ENCODE measurements at regions not wholly inside any gene's neighbourhood (a gene's known extent, or its start where the extent isn't known, plus 50 kb on each side); places are given as distances from the start of the nearest gene placed in this dataset.
"Not testable (repeated sequence)": the region's sequence is repeated elsewhere in the genome, so short reads cannot be mapped to it uniquely, and the experiment has no call there.

DNA sequence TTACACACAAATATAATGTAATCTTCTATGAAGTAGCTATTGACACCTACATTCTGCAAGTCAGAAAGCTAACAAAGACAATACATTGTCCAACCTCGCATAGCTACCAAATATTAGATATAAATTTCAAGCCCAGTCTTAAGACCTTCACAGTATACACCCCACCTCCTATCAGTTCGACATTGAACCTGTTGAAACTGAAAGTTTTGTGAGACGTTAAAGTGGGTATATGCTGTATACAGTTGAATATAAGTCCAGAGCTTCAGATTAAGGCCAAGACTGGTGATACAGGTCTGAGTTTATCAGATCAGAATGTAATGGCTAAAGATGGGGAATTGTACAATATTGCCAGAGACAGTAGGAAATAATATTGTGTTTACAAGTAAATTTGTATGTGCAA, 489.3 kb upstream of the RORB start:
- DNase-seq (ENCODE audit: low spot score), result no peak

DNA sequence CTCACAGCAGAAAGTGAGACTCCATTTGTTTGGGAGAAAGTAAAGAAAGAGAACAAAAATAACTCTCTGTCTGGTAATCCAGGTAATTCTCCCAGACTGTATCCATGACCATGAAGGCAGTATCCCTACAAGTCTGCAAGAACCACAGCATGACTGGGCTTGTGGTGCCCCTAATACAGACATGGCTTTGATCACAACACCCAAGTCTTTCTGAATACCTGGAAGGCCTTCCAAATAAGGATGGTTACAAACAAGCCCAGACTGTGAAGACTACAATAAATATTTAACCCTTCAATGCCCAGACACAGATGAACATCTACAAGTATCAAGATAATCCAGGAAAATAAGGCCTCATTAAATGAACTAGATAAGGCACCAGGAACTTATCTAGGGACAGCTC, 481.1 kb upstream of the RORB start:
- no peak for DNase-seq (ENCODE audit: low spot score)

DNA sequence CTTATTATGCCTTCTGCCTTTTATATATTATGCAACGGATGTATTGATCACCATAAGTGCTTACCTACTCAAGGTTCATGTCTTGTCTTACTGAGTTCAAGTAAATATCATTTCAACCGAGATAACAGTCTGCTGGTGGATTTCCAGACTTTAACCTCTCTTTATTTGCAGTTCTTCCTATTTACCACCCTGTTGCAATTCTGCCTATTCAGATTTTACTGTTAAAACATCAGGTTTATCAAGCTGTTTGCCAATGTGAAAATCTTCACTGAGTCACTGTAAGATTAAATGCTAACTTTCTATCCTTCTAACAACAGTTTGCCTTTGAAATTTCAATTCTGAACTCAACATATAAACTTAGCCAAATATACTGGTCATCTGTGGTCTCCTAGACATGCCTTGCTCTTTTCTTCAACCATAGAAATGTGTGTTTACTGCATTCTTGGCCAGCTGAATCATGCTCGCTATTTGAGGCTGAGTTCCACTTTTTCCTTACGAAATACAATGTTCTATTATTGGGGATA, 471.7 kb upstream of the RORB start:
- no peak for DNase-seq (ENCODE audit: low spot score)

DNA sequence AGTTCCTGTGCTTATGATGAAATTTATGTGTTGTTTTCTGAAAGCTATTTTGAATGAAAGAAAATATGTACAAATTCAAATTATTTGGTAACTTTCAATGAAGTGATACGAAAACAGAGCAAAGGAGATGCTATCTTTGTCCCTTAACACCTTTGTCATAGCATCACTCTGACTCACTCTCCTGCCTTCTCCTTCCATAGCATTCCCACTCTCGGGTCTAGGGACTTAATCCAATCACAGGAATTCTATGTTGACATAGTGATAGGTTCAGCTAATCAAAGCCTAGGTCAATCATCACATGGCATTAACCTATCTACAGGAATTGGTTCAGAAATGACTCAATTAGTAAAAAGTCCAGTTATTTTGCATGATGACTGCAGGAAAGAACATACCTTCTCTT, 464.7 kb upstream of the RORB start:
- no peak for DNase-seq (ENCODE audit: low spot score)

DNA sequence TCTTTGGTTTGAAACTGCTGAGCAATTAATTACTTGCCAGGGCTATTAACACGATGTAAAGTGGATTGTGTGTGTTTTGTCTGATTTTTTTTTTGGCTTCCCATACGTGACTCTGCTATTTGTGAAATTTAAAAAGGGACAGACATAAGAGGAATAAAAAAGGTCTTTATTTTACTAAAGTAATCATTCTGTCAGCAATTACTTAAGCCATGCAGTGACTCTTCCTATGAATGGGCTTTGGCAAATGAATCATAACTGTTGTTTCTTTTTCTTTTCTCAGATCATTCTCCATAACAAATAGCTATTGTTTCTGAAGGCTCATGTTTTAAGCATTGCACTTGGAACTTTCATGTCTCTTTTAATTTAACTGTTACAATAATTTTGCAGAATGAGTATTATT, 461.3 kb upstream of the RORB start:
- DNase-seq (ENCODE audit: low spot score), result peak; percentile 52

DNA sequence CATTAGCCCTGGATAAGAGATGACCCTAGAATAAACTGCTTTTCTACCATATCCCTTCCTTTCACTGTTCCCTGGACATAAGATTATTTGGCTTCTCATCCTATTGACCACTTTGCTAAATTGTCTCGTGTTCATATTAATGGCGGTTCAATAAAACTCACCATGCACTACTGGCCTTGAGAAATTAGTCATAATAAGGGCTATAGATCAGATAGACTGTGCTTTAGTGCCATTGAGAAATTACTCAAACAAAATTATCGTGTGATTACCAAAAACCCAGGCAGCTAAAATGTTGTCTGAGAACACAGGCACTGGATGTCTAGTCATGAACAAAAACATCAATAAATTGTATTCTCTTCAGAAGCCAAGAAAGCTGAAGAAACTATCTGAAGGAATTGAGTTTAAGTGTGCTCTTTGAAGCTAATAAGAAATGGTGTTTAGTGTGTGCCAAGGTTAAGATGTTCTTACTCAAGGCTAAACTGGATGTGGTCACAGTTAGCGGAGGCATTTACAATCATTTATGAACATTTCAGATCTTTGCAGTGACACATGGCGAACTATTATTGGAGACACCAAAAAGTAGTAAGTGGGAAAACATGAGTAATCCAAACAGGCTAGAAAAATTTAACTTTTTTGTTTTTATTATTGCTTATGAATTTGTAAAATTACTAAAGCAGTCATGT, 460.4 kb upstream of the RORB start:
- DNase-seq (ENCODE audit: low spot score), result no peak

DNA sequence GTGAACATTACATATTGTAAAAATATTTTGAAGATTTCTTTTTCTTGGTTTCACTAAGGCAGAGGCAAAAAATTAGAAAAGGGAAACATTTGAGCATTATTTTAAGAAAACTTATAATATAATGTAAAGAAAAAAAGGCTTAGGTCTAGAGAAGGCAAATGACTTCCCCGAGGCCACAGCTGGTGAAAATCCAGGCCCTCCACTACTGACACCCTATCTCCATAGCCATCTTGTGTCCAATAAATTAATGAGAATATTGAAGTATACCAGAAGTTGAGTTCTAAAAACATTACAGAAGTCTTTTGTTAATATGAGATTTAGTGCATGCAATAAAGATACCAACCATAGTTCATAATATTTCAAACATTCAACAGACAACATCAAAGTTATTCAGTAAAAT, 459.9 kb upstream of the RORB start:
- no peak for DNase-seq (ENCODE audit: low spot score)

DNA sequence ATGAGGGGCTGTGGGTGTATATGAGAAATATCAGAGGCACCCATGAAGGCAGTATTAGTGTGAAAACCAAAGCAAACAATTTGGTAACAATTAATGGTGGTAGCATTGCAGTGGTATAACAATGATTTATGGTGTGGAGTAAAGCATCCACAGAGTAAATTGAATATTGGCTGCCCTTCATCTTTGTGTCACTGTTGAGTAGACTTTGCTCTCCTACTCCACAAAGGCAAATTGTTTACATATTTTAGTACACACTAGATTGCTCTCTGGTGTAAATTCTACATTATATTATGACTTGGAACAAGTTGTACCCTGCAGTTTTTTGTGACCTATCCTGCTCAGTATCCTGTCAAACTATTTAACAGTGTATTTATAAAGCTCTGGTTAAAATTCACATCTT, 455.5 kb upstream of the RORB start:
- no peak for DNase-seq (ENCODE audit: low spot score)

DNA sequence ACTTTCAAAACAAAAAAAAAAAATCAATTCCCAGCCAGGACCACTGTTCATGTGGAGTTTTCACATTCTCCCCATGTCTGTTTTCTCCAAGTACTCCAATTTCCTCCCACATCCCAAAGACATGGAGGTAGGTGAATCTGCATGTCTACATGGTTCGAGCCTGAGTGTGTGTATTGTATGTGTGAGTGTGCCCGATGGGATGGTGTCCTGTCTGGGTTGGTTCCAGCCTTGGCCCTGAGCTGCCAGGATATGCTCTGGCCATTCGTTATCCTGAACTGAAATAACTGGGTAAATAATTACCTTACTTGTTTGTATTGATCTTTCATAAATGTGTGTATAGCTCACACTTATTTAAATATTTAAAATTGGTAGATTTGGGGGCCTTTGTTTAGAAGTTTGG, 452.3 kb upstream of the RORB start:
- DNase-seq (ENCODE audit: low spot score), result no peak

DNA sequence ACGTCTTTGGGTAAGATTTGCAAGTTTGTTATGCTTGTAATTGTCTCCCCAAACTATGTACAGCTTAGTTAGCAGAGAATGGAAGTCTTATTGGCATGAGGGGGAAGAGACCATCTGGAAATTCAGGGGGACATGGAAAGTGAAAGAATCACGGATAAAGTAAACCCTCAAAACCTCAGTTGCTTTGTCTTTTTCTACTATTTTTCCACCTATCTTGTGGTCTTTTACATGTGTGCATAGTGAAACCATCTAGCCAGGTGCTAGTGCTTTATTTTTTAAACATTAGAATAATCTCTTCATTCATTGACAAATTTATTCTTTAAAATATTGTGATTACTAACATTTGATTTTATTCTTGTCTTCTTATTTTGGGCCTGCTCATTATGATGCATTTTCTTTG, 441.1 kb upstream of the RORB start:
- DNase-seq (ENCODE audit: low spot score), result no peak

DNA sequence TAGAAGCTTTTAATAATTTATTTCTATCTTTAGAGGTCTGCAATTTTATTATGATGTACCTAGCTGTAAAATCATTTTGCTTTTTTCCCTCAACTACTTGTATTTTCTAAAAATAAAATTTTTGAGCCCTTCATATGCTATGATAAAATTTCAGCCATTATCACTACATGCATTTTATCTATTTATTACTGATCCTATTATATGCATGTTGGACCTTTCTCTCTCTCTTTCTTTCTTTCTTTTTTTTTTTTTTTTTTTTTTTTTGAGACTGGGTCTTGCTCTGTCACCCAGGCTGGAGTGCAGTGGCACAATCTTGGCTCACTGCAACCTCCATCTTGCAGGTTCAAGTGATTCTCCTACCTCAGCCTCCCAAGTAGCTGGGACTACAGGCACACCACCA, 440.1 kb upstream of the RORB start:
- not testable (repeated sequence) for DNase-seq (ENCODE audit: low spot score)

DNA sequence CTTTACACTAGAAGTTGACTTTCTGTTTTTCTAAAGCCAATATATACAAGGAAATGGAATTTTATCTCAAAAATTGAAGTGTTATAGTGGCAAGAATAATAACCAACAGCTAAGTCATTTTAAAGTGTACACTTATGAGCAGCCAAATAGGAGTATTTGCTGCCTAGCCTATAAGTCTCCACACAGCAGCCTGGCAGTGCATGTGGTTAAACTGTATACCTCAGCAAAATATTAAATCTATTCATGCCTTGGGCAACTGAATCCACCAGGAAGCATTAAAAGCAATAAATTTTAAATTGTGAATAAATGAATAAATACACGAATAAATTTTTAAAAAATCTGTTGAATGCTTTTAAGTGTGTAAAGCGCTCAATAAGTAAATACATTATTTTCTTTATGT, 432.4 kb upstream of the RORB start:
- DNase-seq (ENCODE audit: low spot score), result no peak

DNA sequence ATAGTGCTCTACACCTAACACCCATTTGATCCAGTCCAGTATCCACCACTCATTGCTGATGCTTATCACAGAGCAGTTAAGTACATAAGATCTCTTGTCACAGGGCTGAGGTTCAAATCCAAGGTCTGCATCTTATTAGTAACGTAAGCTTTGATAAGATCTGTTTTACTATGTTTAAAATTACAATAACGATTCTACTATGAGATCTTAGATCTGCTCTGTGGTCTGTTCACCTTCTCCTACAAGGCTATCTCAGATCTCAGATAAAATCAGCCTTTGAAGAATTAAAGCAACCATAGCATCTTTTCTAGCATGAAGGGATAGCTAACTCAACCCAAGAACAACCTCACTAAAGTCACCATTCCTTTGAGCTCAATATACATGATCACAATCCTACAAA, 431.0 kb upstream of the RORB start:
- no peak for DNase-seq (ENCODE audit: low spot score)

DNA sequence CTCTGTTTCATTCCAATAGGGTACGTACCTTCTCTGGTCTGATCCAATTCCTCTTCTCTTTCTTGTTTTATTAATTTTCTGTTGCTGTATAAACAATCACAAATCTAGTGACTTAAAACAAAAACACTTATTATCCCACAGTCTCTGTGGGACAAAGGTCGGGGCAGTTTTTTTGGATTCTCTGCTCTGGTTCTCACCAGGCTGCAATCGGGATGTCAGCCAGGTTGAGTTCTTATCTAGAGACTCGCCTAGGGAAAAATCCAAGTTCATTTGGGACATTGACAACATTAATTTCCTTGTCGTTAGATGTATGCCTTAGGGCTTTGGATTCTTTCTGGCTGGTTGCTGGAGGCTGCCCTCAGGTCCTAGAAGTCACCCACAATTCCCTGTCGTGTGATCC, 430.5 kb upstream of the RORB start:
- DNase-seq (ENCODE audit: low spot score), result no peak

DNA sequence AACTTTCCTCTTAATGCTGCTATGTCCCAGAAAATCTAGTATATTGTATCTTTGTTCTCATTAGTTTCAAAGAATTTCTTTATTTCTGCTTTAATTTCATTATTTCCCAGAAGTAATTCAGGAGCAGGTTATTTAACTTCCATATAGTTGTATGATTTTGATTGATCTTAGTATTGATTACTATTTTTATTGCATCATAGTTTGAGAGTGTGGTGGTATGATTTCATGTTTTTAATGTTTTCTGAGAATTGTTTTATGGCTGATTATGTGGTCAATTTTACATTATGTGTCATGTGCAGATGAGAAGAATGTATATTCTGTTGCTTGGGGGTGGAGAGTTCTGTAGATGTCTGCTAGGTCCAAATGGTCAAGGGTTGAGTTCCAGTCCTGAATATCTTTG, 425.6 kb upstream of the RORB start:
- no peak for DNase-seq (ENCODE audit: low spot score)

DNA sequence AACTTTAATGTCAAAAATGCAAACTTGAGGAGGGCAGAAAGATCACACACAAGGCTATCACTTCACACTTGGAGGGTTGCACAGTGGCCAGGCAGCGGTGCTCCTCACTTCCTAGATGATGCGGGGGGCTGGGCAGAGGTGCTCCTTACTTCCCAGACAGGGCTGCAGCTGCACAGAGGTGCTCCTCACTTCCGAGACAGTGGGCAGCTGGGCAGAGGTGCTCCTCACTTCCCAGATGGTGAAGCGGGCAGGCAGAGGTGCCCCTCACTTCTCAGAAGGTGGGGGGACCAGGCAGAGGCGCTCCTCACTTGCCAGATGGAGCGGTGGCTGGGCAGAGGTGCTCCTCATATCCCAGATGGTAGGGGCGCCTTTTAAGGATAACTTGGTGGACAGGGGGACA, 423.2 kb upstream of the RORB start:
- DNase-seq (ENCODE audit: low spot score), result no peak

DNA sequence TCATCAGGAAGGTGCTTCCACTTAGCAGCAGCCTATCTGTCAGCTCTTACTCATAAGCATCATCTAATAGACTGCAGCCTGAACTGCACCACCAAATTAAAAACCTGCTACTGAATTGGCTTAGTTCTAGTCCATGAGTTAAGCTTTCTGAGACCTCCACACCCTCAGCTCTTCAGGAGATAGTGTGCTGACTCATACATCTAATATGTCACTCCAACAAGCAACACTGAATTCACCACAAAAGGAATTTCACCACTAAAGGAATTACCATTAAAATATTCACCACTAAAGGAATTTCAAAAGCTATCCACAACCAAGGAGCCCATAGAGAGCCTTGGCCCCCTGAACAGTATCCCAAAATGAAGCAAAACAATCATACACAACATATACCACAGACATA, 418.5 kb upstream of the RORB start:
- no peak for DNase-seq (ENCODE audit: low spot score)

DNA sequence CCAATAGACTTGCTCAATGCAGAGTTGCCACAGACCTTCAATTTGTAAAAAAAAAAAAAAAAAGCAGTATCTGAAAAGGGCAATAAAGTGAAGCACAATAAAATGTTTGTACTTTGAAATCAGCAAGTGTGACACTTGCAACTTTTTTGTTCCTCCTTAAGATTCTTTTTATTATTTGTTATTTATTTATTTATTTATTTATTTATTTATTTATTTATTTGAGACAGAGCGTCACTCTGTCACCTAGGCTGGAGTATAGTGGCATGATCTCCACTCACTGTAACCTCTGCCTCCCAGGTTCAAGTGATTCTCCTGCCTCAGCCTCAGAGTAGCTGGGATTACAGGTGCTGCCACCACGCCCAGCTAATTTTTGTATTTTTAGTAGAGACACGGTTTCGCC, 416.5 kb upstream of the RORB start:
- not testable (repeated sequence) for DNase-seq (ENCODE audit: low spot score)

DNA sequence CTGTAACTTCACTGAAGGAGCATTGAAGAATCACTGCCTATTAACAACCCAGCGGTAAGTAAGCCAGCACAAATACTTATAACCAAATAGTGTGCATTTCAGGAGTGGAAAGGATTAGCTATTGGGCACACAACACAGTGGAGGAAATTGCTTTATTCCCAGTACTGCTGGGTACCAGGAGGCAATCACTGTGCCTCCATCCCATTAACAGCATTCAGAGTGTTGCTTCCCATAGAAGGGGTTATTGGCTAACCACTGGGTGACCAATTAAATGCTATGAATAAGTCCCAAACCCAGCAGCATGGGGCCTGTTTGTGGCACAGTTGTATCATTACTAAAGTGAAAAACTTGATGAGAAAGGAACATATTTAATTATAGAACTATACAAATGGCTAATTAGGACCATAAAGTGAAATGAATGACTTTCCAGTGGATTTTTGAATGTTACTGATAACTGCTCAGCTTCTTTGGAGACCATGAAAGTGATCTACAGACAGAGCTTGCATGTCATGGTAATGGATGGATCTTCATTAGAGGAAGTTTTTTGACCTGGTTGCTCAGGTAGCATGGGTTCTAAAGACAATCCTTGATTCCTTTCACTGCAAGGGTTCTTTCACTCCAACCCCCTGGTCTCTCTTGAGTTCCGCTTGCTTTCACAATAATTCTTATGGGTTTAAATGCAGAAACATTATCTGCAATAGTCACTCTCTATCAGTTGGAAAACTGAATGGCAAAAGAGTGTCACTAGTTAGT, 413.3 kb upstream of the RORB start:
- no peak for DNase-seq (ENCODE audit: low spot score)

DNA sequence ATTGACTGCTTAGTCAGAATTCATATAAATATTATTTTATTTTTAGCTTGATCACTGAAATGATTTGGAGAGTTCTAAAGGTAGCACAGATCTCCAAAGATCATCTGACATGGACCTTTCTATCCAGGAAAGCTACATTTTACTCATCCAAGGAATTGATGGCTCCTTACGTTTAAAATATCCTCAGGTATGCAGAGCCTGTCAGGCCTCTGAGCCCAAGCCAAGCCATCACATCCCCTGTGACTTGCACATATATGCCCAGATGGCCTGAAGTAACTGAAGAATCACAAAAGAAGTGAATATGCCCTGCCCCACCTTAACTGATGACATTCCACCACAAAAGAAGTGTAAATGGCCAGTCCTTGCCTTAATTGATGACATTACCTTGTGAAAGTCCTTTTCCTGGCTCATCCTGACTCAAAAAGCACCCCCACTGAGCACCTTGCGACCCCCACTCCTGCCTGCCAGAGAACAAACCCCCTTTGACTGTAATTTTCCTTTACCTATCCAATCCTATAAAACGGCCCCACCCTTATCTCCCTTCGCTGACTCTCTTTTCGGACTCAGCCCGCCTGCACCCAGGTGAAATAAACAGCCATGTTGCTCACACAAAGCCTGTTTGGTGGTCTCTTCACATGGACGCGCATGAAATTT, 411.6 kb upstream of the RORB start:
- not testable (repeated sequence) for DNase-seq (ENCODE audit: low spot score)

DNA sequence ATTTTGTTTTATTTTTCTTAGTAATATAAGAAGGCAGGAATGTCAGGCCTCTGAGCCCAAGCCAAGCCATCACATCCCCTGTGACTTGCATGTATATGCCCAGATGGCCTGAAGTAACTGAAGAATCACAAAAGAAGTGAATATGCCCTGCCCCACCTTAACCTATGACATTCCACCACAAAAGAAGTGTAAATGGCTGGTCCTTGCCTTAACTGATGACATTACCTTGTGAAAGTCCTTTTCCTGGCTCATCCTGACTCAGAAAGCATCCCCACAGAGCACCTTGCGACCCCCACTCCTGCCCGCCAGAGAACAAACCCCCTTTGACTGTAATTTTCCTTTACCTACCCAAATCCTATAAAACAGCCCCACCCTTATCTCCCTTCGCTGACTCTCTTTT, 406.2 kb upstream of the RORB start:
- not testable (repeated sequence) for DNase-seq (ENCODE audit: low spot score)

DNA sequence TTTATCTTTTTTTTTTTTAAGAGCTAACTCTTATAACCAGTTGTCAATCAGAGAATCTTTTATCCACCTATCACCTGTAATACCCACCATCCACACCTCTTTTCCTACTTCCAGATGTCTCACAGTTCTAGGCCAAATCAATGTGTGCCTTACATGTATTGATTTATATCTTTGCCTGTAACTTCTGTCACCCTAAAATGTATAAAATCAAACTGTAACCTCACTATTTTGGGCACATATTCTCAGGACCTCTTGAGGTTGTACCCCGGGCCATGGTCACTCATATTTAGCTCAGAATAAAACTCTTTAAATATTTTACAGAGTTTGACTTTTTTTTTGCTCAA, 404.7 kb upstream of the RORB start:
- no peak for DNase-seq (ENCODE audit: low spot score)

DNA sequence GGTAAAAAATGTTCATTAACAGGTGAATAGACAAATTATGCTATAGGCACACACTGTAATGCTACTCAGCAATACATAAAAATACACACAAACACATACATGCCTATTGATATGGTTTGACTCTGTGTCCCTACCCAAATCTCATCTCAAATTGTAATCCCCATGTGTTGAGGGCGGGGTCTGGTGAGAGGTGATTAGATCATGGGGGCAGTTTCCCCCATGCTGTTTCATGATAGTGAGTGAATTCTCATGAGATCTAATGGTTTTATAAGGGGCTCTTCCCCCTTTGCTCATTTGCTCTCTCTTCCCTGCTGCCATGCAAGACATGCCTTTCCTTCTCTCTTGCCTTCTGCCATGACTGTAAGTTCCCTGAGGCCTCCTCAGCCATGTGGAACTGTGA, 403.1 kb upstream of the RORB start:
- not testable (repeated sequence) for DNase-seq (ENCODE audit: low spot score)

Measured in pons (tissue), 1 donor.